ENCODE measurements at regions not wholly inside any gene's neighbourhood (a gene's known extent, or its start where the extent isn't known, plus 50 kb on each side); places are given as distances from the start of the nearest gene placed in this dataset.

GRCh38 chr3:126291061-126291460 lies 66.1 kb downstream of the KLF15 start:
- 91% methylated on average over 6 of the region's 6 CpGs; no CpG with 5 or more reads in 1 of the 2 experiments for WGBS, 2 experiments (ENCODE audit: extremely low coverage in 1 of 2, insufficient coverage in 1 of 2, insufficient read length in 1 of 2, insufficient replicate concordance in 2 of 2, low coverage in 1 of 2, low lambda C conversion rate in 2 of 2, missing lambda C conversion rate in 1 of 2)
- H3K4me1 ChIP-seq (replicated peaks in 1 of 4; ENCODE audit: control insufficient read depth in 3 of 4, insufficient read depth in 4 of 4, low read length in 3 of 4) = peaks cover 2 to 18% (median 10%) of the 10 kb centered on the region in 4 experiments; a peak in 6 of 7 replicates
- no peak overlapping the region for H2BK20ac ChIP-seq (ENCODE audit: low read length)
- H3K9ac ChIP-seq (replicated peaks in 1 of 4; ENCODE audit: extremely low read depth in 1 of 4, low read depth in 3 of 4, low read length in 3 of 4) = no peak overlapping the region; a peak in 1 of 7 replicates
- H2BK15ac ChIP-seq (ENCODE audit: low read length) = no peak overlapping the region
- no peak overlapping the region for H2BK5ac ChIP-seq (ENCODE audit: low read depth, low read length)
- H3K23ac ChIP-seq (ENCODE audit: insufficient read length) = no peak overlapping the region
- no peaks in the 10 kb centered on the region for H3K79me2 ChIP-seq (ENCODE audit: control insufficient read depth in 1 of 2, insufficient read depth in 2 of 2, low read length in 2 of 2)
- no peak overlapping the region for H4K8ac ChIP-seq (ENCODE audit: extremely low read depth, insufficient read depth, low read length)
- H4K20me1 ChIP-seq (replicated peaks in 1 of 2; ENCODE audit: control insufficient read depth in 1 of 2, insufficient read depth in 2 of 2, low read length in 2 of 2) = no peaks in the 10 kb centered on the region
- no peak overlapping the region for H3K18ac ChIP-seq (ENCODE audit: extremely low read depth, low read length)
- H4K5ac ChIP-seq (ENCODE audit: insufficient read length, low read depth, low read length) = no peak overlapping the region
- H3K9me3 ChIP-seq (ENCODE audit: insufficient read depth in 2 of 2, low read depth in 1 of 2, low read length in 1 of 2) = no peaks in the 10 kb centered on the region
- TF ChIP-seq EP300 (IDR thresholded peaks at IDR 0.05; ENCODE audit: borderline replicate concordance in 1 of 2, low read depth in 2 of 2, low read length in 2 of 2) = no peak
- TF ChIP-seq KDM4A (IDR thresholded peaks at IDR 0.05; ENCODE audit: low read depth, low read length, severe bottlenecking) = no peak
- TF ChIP-seq TBP (IDR thresholded peaks at IDR 0.05; ENCODE audit: low read depth, low read length) = no peak
- TF ChIP-seq EGR1 (IDR thresholded peaks at IDR 0.05; ENCODE audit: borderline replicate concordance, low read depth, low read length) = no peak
- no peak for TF ChIP-seq BACH1 (IDR thresholded peaks at IDR 0.05; ENCODE audit: low read length)
- no peak for TF ChIP-seq TAF1 (IDR thresholded peaks at IDR 0.05; ENCODE audit: low read depth, low read length)
- TF ChIP-seq CTCF (IDR thresholded peaks at IDR 0.05; ENCODE audit: control extremely low read depth in 1 of 3, insufficient read depth in 1 of 3, low read depth in 1 of 3, low read length in 3 of 3) = no peak
- no peak for TF ChIP-seq POLR2AphosphoS5 (IDR thresholded peaks at IDR 0.05; ENCODE audit: low read depth, low read length)
- no peak for TF ChIP-seq RBBP5 (IDR thresholded peaks at IDR 0.05; ENCODE audit: borderline replicate concordance, low read depth, low read length)
- no peaks in the 10 kb centered on the region for H3K79me1 ChIP-seq (ENCODE audit: low read depth, low read length)
- peaks cover 0 to 24% (median 8%) of the 10 kb centered on the region in 4 experiments; a peak in 6 of 7 replicates for H3K27me3 ChIP-seq (replicated peaks in 1 of 4; ENCODE audit: control insufficient read depth in 3 of 4, extremely low read depth in 1 of 4, insufficient read depth in 3 of 4, low read length in 3 of 4)
- peaks cover 7% of the 10 kb centered on the region; the same call in 1 of the 2 replicates for H3K23me2 ChIP-seq (ENCODE audit: low read depth, low read length)
- ChIA-PET CTCF (ENCODE audit: partially characterized antibody) (interaction anchor here (0.7 kb wide), 1 partner anchor 16 kb away, joined by 6 read pairs; no protein-coding TSS in a partner anchor), POLR2A (ENCODE audit: partially characterized antibody) (no interaction called here)
- FAIRE-seq (no peak), DNase-seq (ENCODE audit: low read depth in 1 of 2, low spot score in 2 of 2) (no peak)
- H3K56ac ChIP-seq (replicated peaks; ENCODE audit: insufficient read length, low read depth, low read length) = no peak overlapping the region
- H3K4ac ChIP-seq (replicated peaks; ENCODE audit: insufficient read length, low read depth, low read length) = no peak overlapping the region
- H3K36me3 ChIP-seq (ENCODE audit: control insufficient read depth in 2 of 4, insufficient read depth in 4 of 4, low read length in 3 of 4) = no peaks in the 10 kb centered on the region
- H2AK5ac ChIP-seq (ENCODE audit: low read depth, low read length) = no peak overlapping the region
- H3K4me3 ChIP-seq (ENCODE audit: extremely low read depth in 1 of 4, insufficient read depth in 2 of 4, low read depth in 3 of 4, low read length in 4 of 4) = no peak overlapping the region
- no peak overlapping the region for H3K27ac ChIP-seq (ENCODE audit: low read depth, low read length)
- H4K91ac ChIP-seq (replicated peaks; ENCODE audit: insufficient read length, low read length) = no peak overlapping the region
- H2BK12ac ChIP-seq (ENCODE audit: low read depth, low read length) = no peak overlapping the region
- H3K4me2 ChIP-seq (ENCODE audit: insufficient read depth in 1 of 2, low read depth in 2 of 2, low read length in 2 of 2) = no peak overlapping the region
- H3K14ac ChIP-seq (ENCODE audit: insufficient read length) = no peak overlapping the region
- H2AFZ ChIP-seq (ENCODE audit: low read length) = no peak overlapping the region
- no peak overlapping the region for H2BK120ac ChIP-seq (replicated peaks; ENCODE audit: low read depth, low read length)
